ENCODE measurements at regions not wholly inside any gene's neighbourhood (a gene's known extent, or its start where the extent isn't known, plus 50 kb on each side); places are given as distances from the start of the nearest gene placed in this dataset.

- TF ChIP-seq CTCF (IDR thresholded peaks at IDR 0.05) (no peak), POLR2A (IDR thresholded peaks at IDR 0.05) (no peak)
Measured at GRCh38 chr9:21558079-21558478, 76.0 kb upstream of the IFNE start.

Data from adrenal gland (tissue), 5 donors.